ENCODE measurements at regions not wholly inside any gene's neighbourhood (a gene's known extent, or its start where the extent isn't known, plus 50 kb on each side); places are given as distances from the start of the nearest gene placed in this dataset.

GRCh38 chr4:111542056-111542455 lies 603.2 kb upstream of the FAM241A start:
- Histone ChIP-seq H2AFZ (no peak overlapping the region), H3K79me2 (no peaks in the 10 kb centered on the region), H4K20me1 (ENCODE audit: insufficient read depth, poor library complexity, severe bottlenecking) (no peaks in the 10 kb centered on the region), H3K36me3 (replicated peaks; ENCODE audit: insufficient read depth, low read depth) (no peaks in the 10 kb centered on the region), H3K4me1 (ENCODE audit: insufficient read depth) (no peaks in the 10 kb centered on the region), H3K9me3 (ENCODE audit: low read depth) (no peaks in the 10 kb centered on the region), H3K4me2 (no peak overlapping the region), H3K27me3 (no peaks in the 10 kb centered on the region), H3K27ac (no peak overlapping the region), H3K9me2 (replicated peaks; ENCODE audit: insufficient read depth) (no peaks in the 10 kb centered on the region), H3K4me3 (no peak overlapping the region)
- no peak for DNase-seq (ENCODE audit: low spot score)
- TF ChIP-seq EZH2 (IDR thresholded peaks at IDR 0.05; ENCODE audit: borderline replicate concordance) (no peak), EZH2phosphoT487 (IDR thresholded peaks at IDR 0.05; ENCODE audit: low read depth, severe bottlenecking, unreplicated experiment) (no peak)
- TF ChIP-seq, protein P1, sequence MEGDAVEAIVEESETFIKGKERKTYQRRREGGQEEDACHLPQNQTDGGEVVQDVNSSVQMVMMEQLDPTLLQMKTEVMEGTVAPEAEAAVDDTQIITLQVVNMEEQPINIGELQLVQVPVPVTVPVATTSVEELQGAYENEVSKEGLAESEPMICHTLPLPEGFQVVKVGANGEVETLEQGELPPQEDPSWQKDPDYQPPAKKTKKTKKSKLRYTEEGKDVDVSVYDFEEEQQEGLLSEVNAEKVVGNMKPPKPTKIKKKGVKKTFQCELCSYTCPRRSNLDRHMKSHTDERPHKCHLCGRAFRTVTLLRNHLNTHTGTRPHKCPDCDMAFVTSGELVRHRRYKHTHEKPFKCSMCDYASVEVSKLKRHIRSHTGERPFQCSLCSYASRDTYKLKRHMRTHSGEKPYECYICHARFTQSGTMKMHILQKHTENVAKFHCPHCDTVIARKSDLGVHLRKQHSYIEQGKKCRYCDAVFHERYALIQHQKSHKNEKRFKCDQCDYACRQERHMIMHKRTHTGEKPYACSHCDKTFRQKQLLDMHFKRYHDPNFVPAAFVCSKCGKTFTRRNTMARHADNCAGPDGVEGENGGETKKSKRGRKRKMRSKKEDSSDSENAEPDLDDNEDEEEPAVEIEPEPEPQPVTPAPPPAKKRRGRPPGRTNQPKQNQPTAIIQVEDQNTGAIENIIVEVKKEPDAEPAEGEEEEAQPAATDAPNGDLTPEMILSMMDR (IDR thresholded peaks at IDR 0.05; ENCODE audit: poor library complexity): no peak

DNA sequence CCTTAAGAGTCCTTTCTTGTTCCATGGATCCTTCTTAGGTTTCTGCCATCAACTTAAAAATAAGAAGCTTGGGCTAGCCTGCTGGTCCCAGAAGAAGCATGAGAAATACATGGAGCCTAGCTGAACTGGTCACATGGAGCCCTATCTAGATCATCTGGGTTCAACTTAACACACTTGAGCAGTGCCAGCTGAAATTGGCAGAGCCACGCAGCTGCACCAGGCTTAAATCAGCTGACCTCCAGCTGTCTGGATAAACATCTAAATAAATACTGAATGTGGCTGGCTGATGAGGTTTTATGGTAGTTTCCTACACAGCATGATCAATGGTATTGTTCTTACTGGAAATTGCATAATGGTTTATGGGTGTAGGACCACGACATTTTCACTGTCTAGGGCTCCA lies 598.4 kb upstream of the FAM241A start:
- no peak for TF ChIP-seq EZH2 (IDR thresholded peaks at IDR 0.05; ENCODE audit: borderline replicate concordance)
- TF ChIP-seq, protein P1 (IDR thresholded peaks at IDR 0.05; ENCODE audit: poor library complexity): no peak
- no peak for TF ChIP-seq EZH2phosphoT487 (IDR thresholded peaks at IDR 0.05; ENCODE audit: low read depth, severe bottlenecking, unreplicated experiment)
- Histone ChIP-seq H3K4me2 (no peak overlapping the region), H3K27ac (no peak overlapping the region), H3K9me3 (ENCODE audit: low read depth) (no peaks in the 10 kb centered on the region), H3K4me3 (no peak overlapping the region), H2AFZ (no peak overlapping the region), H3K9me2 (replicated peaks; ENCODE audit: insufficient read depth) (no peaks in the 10 kb centered on the region), H3K27me3 (no peaks in the 10 kb centered on the region), H3K36me3 (replicated peaks; ENCODE audit: insufficient read depth, low read depth) (no peaks in the 10 kb centered on the region), H3K79me2 (no peaks in the 10 kb centered on the region), H4K20me1 (ENCODE audit: insufficient read depth, poor library complexity, severe bottlenecking) (no peaks in the 10 kb centered on the region), H3K4me1 (ENCODE audit: insufficient read depth) (no peaks in the 10 kb centered on the region)
- 53% methylated on average over 2 of the region's 2 CpGs for WGBS (ENCODE audit: low lambda C conversion rate, missing lambda C conversion rate)
- no peak for DNase-seq (ENCODE audit: low spot score)

DNA sequence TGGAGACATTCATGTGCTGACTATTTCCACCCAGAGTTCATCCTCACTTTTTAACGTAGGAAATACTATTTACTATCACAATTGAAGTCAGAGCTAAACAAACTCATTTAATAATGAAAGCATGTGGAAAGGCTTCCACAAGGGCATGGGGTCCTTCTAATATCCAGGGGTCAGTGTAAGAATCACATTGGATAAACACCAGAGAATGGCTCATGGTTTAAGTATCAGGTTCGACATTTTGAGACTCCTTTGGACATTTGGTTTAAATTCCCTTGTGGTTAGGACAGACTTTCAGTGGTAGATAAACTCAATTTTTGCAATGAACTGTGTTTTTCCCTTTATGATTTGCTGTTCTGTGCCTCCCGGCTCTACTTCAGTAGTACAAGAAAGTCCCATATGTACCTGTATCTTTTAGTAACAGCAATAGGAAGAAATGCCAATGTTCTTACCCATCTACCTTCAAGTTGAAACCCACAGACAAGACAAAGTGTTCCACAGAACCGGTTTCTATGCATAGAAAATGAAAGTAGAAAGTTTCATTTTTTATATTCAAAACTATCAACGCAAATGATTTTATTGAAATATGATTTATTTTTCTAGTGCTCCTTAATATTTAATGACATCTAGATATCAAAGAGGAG lies 589.0 kb upstream of the FAM241A start:
- no peak for DNase-seq (ENCODE audit: low spot score)
- H2AFZ ChIP-seq: no peak overlapping the region
- H3K4me2 ChIP-seq: no peak overlapping the region
- TF ChIP-seq EZH2phosphoT487 (IDR thresholded peaks at IDR 0.05; ENCODE audit: low read depth, severe bottlenecking, unreplicated experiment): no peak
- TF ChIP-seq, protein P1 (IDR thresholded peaks at IDR 0.05; ENCODE audit: poor library complexity): no peak
- TF ChIP-seq EZH2 (IDR thresholded peaks at IDR 0.05; ENCODE audit: borderline replicate concordance): no peak
- H3K4me3 ChIP-seq: no peak overlapping the region
- WGBS (ENCODE audit: low lambda C conversion rate, missing lambda C conversion rate): 78% methylated on average over 5 of the region's 5 CpGs
- H3K79me2 ChIP-seq: no peaks in the 10 kb centered on the region
- H4K20me1 ChIP-seq (ENCODE audit: insufficient read depth, poor library complexity, severe bottlenecking): no peaks in the 10 kb centered on the region
- H3K27ac ChIP-seq: no peak overlapping the region
- no peaks in the 10 kb centered on the region for H3K9me2 ChIP-seq (replicated peaks; ENCODE audit: insufficient read depth)
- H3K9me3 ChIP-seq (ENCODE audit: low read depth): no peaks in the 10 kb centered on the region
- H3K36me3 ChIP-seq (replicated peaks; ENCODE audit: insufficient read depth, low read depth): no peaks in the 10 kb centered on the region
- H3K4me1 ChIP-seq (ENCODE audit: insufficient read depth): no peaks in the 10 kb centered on the region
- H3K27me3 ChIP-seq: no peaks in the 10 kb centered on the region

- Histone ChIP-seq H3K27ac (no peak overlapping the region), H4K20me1 (ENCODE audit: insufficient read depth, poor library complexity, severe bottlenecking) (no peaks in the 10 kb centered on the region), H3K9me3 (ENCODE audit: low read depth) (no peaks in the 10 kb centered on the region), H3K36me3 (replicated peaks; ENCODE audit: insufficient read depth, low read depth) (no peaks in the 10 kb centered on the region), H3K4me3 (no peak overlapping the region), H3K4me1 (ENCODE audit: insufficient read depth) (no peaks in the 10 kb centered on the region), H3K27me3 (no peaks in the 10 kb centered on the region), H3K4me2 (no peak overlapping the region), H3K9me2 (replicated peaks; ENCODE audit: insufficient read depth) (no peaks in the 10 kb centered on the region), H2AFZ (no peak overlapping the region), H3K79me2 (no peaks in the 10 kb centered on the region)
- TF ChIP-seq, protein P1 (IDR thresholded peaks at IDR 0.05; ENCODE audit: poor library complexity): no peak
- no peak for TF ChIP-seq EZH2phosphoT487 (IDR thresholded peaks at IDR 0.05; ENCODE audit: low read depth, severe bottlenecking, unreplicated experiment)
- no peak for TF ChIP-seq EZH2 (IDR thresholded peaks at IDR 0.05; ENCODE audit: borderline replicate concordance)
- no peak for DNase-seq (ENCODE audit: low spot score)
- WGBS (ENCODE audit: low lambda C conversion rate, missing lambda C conversion rate): 100% methylated on average over 1 of the region's 1 CpG
These were observed 588.4 kb upstream of the FAM241A start for GRCh38 chr4:111556851-111557250.
